ENCODE measurements at regions not wholly inside any gene's neighbourhood (a gene's known extent, or its start where the extent isn't known, plus 50 kb on each side); places are given as distances from the start of the nearest gene placed in this dataset.

DNA sequence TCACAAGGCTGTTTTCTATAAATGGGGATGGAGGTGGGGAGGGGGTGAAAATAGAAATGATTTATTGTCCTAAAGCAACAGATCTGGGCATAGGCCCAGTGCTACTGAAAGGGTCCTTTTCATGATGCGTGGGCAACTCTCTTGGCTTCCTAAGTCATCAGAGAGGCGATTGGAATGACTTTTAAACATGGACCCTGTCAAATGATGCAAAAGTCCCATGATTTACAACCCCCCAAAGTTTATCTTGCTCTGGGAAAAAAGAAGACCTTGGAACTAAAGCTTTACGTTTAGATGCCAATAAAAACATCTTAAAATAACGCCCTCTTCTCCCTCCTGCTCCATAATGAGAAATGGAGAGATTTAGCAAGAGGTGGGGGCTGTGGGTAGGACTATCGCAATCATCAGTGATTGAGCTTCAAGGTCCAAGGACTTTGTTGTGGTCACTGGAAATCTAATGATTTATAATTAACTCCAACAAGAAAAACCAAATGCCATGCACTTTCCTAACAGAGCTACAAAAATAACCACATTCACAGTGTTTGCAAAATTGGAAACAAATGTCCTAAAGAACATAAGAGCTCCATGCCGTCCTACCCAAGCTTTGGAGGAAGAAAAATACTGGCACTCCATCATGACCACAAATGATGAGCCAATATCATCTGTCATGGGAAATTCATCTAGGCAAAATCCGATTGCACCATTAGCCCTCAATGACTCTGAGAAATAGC, 167.5 kb upstream of the CLINT1 start:
- TF ChIP-seq, protein P1, sequence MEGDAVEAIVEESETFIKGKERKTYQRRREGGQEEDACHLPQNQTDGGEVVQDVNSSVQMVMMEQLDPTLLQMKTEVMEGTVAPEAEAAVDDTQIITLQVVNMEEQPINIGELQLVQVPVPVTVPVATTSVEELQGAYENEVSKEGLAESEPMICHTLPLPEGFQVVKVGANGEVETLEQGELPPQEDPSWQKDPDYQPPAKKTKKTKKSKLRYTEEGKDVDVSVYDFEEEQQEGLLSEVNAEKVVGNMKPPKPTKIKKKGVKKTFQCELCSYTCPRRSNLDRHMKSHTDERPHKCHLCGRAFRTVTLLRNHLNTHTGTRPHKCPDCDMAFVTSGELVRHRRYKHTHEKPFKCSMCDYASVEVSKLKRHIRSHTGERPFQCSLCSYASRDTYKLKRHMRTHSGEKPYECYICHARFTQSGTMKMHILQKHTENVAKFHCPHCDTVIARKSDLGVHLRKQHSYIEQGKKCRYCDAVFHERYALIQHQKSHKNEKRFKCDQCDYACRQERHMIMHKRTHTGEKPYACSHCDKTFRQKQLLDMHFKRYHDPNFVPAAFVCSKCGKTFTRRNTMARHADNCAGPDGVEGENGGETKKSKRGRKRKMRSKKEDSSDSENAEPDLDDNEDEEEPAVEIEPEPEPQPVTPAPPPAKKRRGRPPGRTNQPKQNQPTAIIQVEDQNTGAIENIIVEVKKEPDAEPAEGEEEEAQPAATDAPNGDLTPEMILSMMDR (IDR thresholded peaks at IDR 0.05) = no peak
- TF ChIP-seq POLR2A (IDR thresholded peaks at IDR 0.05) = no peak
